ENCODE measurements at regions not wholly inside any gene's neighbourhood (a gene's known extent, or its start where the extent isn't known, plus 50 kb on each side); places are given as distances from the start of the nearest gene placed in this dataset.

- H3K27ac Mint-ChIP-seq: no peak overlapping the region
- H3K9me3 Mint-ChIP-seq: peaks cover 13% of the 10 kb centered on the region
- no peak for DNase-seq
- no peaks in the 10 kb centered on the region for H3K4me1 Mint-ChIP-seq
- peaks cover 11% of the 10 kb centered on the region for H3K27me3 Mint-ChIP-seq
- no peak overlapping the region for H3K4me3 Mint-ChIP-seq
- no peaks in the 10 kb centered on the region for H3K36me3 Mint-ChIP-seq
Observed at GRCh38 chr5:39835371-39835770, 410.6 kb upstream of the DAB2 start.

GRCh38 chr5:39829441-39829840, 404.7 kb upstream of the DAB2 start:
- Mint-ChIP-seq H3K4me1 (no peaks in the 10 kb centered on the region), H3K9me3 (no peaks in the 10 kb centered on the region), H3K27ac (no peak overlapping the region), H3K27me3 (peaks cover 4% of the 10 kb centered on the region), H3K4me3 (no peak overlapping the region), H3K36me3 (no peaks in the 10 kb centered on the region)
- DNase-seq: no peak

DNA sequence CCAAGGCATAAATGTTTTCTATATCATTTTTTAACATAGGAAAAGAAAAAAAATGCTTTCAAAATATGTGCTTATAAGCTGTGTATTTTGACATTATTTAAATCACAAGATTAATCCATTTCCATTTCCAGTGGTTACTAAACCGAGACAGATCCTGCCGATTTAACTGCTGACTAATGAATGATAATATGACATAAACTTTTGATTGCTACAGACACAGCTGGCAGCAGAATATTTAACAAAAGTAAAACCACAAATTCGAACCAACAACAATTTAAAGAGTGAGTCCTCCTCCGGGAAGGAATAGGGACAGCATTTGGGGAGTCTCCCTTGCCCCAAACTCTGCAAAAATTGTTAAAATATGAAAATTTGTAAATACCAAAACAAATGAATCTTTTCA, 401.3 kb upstream of the DAB2 start:
- Mint-ChIP-seq H3K36me3 (no peaks in the 10 kb centered on the region), H3K27ac (no peak overlapping the region), H3K4me3 (no peak overlapping the region), H3K9me3 (no peaks in the 10 kb centered on the region), H3K4me1 (no peaks in the 10 kb centered on the region), H3K27me3 (no peaks in the 10 kb centered on the region)
- DNase-seq: no peak

GRCh38 chr5:39825301-39825700, 400.5 kb upstream of the DAB2 start:
- no peak overlapping the region for H3K27ac Mint-ChIP-seq
- no peaks in the 10 kb centered on the region for H3K9me3 Mint-ChIP-seq
- no peaks in the 10 kb centered on the region for H3K27me3 Mint-ChIP-seq
- no peaks in the 10 kb centered on the region for H3K36me3 Mint-ChIP-seq
- DNase-seq: no peak
- H3K4me1 Mint-ChIP-seq: no peaks in the 10 kb centered on the region
- H3K4me3 Mint-ChIP-seq: no peak overlapping the region

GRCh38 chr5:39822020-39822419, 397.2 kb upstream of the DAB2 start:
- Mint-ChIP-seq H3K9me3 (no peaks in the 10 kb centered on the region), H3K27me3 (no peaks in the 10 kb centered on the region), H3K4me1 (no peaks in the 10 kb centered on the region), H3K27ac (no peak overlapping the region), H3K4me3 (no peak overlapping the region), H3K36me3 (no peaks in the 10 kb centered on the region)
- no peak for DNase-seq

- H3K9me3 Mint-ChIP-seq: no peaks in the 10 kb centered on the region
- no peak overlapping the region for H3K4me3 Mint-ChIP-seq
- H3K36me3 Mint-ChIP-seq: no peaks in the 10 kb centered on the region
- DNase-seq: no peak
- peaks cover 20% of the 10 kb centered on the region for H3K27me3 Mint-ChIP-seq
- no peak overlapping the region for H3K27ac Mint-ChIP-seq
- no peaks in the 10 kb centered on the region for H3K4me1 Mint-ChIP-seq
Observed at GRCh38 chr5:39816866-39817265, 392.1 kb upstream of the DAB2 start.

DNA sequence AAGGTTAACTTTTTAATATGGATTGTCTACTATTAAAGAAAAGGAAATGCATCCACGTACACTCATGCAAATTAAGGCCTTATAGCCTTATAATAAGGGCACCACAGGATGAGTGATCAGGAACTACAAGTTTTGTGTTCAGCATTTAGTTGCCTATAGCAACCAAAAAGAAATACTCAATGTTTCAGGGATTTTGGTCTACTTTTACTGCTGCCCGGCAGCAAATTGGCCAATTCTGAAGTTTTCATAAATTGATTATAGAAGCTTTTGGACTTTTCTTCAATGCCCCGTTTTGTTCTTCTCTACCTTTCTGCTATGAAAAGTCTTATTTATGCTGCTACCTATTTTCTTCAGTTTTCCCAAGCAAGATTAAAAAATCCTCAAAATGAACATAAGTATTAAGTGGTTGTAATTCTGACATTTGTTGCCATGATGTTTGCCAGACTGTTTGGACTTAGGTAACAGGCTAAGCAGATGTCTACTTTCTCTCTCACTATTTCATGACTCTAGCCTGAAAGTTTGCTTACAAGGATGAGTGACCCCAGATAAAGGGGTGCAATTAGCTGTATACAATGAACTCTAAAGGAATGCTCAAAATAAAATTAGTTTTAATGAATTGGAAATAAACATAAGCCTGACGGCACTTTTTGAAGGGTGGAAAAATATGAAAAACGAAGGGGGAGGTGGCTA, 391.5 kb upstream of the DAB2 start:
- Mint-ChIP-seq H3K9me3 (no peaks in the 10 kb centered on the region), H3K27ac (no peak overlapping the region), H3K27me3 (peaks cover 20% of the 10 kb centered on the region), H3K36me3 (no peaks in the 10 kb centered on the region), H3K4me1 (no peaks in the 10 kb centered on the region), H3K4me3 (no peak overlapping the region)
- DNase-seq: no peak

DNA sequence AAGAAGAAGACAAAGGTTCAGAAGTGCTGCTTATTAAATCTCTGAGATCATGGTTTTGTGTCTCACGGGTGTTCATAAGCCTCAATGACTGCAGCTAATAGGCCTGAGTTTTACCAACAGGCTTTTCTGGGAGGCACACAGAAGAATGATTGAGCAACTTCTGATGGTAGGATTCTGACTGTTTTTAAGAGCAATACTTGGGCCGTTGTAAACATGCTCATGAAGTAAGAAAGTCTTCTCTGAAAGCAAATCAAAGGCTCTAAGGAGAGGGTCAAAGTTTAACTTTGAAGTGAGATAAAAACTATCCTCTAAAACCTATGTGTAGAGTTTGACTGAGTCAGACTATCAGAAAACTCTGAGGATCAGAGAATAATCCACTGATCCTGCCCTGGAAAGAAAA, 390.9 kb upstream of the DAB2 start:
- H3K9me3 Mint-ChIP-seq: no peaks in the 10 kb centered on the region
- no peak for DNase-seq
- H3K36me3 Mint-ChIP-seq: no peaks in the 10 kb centered on the region
- no peak overlapping the region for H3K27ac Mint-ChIP-seq
- H3K27me3 Mint-ChIP-seq: peaks cover 20% of the 10 kb centered on the region
- no peaks in the 10 kb centered on the region for H3K4me1 Mint-ChIP-seq
- H3K4me3 Mint-ChIP-seq: no peak overlapping the region

DNA sequence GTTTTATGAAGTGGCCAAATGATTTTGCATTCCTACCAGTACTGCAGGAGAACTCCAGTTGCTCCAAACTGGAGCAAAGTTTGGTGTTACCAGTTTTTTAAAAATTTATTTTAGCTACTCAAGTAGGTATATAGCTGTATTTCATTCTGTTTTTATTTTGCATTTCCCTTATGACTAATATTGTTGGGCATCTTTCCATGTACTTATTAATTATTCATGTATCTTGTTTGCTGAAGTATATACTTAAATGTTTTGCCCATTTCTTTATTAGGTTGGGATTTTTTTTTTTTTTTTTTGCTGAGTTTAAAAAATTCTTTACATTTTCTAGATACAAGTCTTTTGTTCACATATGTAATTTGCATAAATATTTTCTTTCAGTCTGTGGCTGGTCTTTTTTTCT, 386.6 kb upstream of the DAB2 start:
- Mint-ChIP-seq H3K27ac (no peak overlapping the region), H3K36me3 (no peaks in the 10 kb centered on the region), H3K9me3 (no peaks in the 10 kb centered on the region), H3K27me3 (peaks cover 16% of the 10 kb centered on the region), H3K4me1 (no peaks in the 10 kb centered on the region), H3K4me3 (no peak overlapping the region)
- DNase-seq: no peak

DNA sequence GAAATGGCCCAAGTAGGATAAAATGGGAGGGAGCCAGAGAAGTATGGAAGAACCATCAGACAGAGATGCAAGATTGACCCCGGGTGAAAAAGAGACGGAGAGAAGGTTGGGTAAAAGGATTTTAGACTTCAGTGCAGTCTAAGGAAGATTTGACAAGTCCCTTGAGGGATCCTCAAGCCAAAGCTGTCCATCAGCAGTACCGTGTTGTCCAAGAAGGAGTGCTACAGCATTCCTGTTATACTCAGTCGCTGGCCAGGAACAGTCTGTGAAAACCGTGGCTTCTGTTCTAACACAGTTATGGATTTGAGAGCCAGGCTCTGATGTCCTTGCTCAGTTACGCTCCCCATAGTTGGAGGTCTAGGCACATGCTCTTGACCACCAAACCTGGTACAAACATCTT, 383.9 kb upstream of the DAB2 start:
- Mint-ChIP-seq H3K36me3 (no peaks in the 10 kb centered on the region), H3K27me3 (peaks cover 7% of the 10 kb centered on the region), H3K27ac (no peak overlapping the region), H3K4me1 (no peaks in the 10 kb centered on the region), H3K9me3 (no peaks in the 10 kb centered on the region), H3K4me3 (no peak overlapping the region)
- DNase-seq: no peak

GRCh38 chr5:39801306-39801705, 376.5 kb upstream of the DAB2 start:
- DNase-seq: no peak
- H3K27ac Mint-ChIP-seq: no peak overlapping the region
- no peak overlapping the region for H3K4me3 Mint-ChIP-seq
- no peaks in the 10 kb centered on the region for H3K4me1 Mint-ChIP-seq
- no peaks in the 10 kb centered on the region for H3K27me3 Mint-ChIP-seq
- no peaks in the 10 kb centered on the region for H3K9me3 Mint-ChIP-seq
- H3K36me3 Mint-ChIP-seq: no peaks in the 10 kb centered on the region

GRCh38 chr5:39800042-39800601, 375.3 kb upstream of the DAB2 start:
- no peaks in the 10 kb centered on the region for H3K27me3 Mint-ChIP-seq
- no peaks in the 10 kb centered on the region for H3K9me3 Mint-ChIP-seq
- no peak for DNase-seq
- no peaks in the 10 kb centered on the region for H3K36me3 Mint-ChIP-seq
- H3K27ac Mint-ChIP-seq: no peak overlapping the region
- H3K4me1 Mint-ChIP-seq: no peaks in the 10 kb centered on the region
- H3K4me3 Mint-ChIP-seq: no peak overlapping the region

- Mint-ChIP-seq H3K27me3 (no peaks in the 10 kb centered on the region), H3K4me3 (no peak overlapping the region), H3K4me1 (no peaks in the 10 kb centered on the region), H3K36me3 (no peaks in the 10 kb centered on the region), H3K27ac (no peak overlapping the region), H3K9me3 (no peaks in the 10 kb centered on the region)
- no peak for DNase-seq
Observed at GRCh38 chr5:39799242-39799641, 374.5 kb upstream of the DAB2 start.

DNA sequence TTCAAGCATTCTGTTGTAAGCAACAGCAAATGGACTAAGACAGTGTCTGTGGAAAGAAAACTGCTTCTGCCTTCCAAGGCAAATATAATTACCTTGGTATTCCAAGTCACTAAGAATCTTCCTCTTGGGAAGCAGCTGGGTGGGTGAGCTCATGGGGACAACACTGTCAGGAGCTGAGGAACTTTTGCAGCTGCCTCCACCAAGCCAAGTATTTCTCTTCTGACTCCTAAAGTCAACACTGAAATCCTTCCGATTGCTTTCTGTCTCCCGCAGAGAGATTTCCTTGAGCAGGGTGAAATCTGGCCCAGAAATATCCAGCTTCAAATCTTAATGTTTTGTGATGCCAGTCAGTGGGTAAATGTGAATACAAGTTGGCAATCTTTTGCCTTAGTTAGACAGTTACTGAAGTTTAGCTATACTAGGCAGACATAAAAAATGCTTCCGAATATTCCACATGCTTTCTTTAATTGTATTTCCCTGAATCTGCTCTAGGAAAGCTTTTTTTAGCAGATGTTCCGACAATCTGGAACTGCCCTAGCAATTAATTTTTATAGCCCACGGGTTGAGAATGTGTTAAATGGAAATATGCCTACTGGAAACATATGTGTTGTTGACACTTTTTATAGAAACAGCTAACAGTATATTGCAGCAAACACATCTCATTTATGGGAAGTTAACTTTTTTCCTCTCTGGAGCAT, 369.9 kb upstream of the DAB2 start:
- H3K4me3 Mint-ChIP-seq: no peak overlapping the region
- H3K9me3 Mint-ChIP-seq: no peaks in the 10 kb centered on the region
- no peaks in the 10 kb centered on the region for H3K4me1 Mint-ChIP-seq
- H3K36me3 Mint-ChIP-seq: no peaks in the 10 kb centered on the region
- no peak overlapping the region for H3K27ac Mint-ChIP-seq
- no peak for DNase-seq
- H3K27me3 Mint-ChIP-seq: no peaks in the 10 kb centered on the region

DNA sequence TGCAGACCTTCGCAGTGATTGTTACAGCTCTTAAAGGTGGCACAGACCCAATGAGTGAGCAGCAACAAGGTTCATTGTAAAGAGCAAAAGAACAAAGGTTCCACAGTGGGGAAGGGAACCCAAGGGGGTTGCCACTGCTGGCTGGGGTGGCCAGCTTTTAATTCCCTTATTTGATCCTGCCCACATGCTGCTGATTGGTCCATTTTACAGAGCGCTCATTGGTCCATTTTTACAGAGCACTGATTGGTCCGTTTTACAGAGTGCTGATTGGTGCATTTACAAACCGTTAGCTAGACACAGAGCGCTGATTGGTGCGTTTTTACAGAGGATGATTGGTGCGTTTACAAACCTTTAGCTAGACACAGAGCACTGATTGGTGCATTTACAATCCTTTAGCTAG, 360.6 kb upstream of the DAB2 start:
- H3K4me1 Mint-ChIP-seq: peaks cover 2% of the 10 kb centered on the region
- peaks cover 4% of the 10 kb centered on the region for H3K27me3 Mint-ChIP-seq
- H3K36me3 Mint-ChIP-seq: no peaks in the 10 kb centered on the region
- no peak overlapping the region for H3K27ac Mint-ChIP-seq
- DNase-seq: no peak
- no peaks in the 10 kb centered on the region for H3K9me3 Mint-ChIP-seq
- H3K4me3 Mint-ChIP-seq: no peak overlapping the region
